ENCODE measurements at regions not wholly inside any gene's neighbourhood (a gene's known extent, or its start where the extent isn't known, plus 50 kb on each side); places are given as distances from the start of the nearest gene placed in this dataset.
A peak's percentile ranks its signal among the peaks of the same experiment; 100 is the strongest.

- Mint-ChIP-seq H3K4me1 (ENCODE audit: insufficient read depth, unreplicated experiment) (peaks cover 42% of the 10 kb centered on the region), H3K27me3 (ENCODE audit: insufficient read depth, unreplicated experiment) (no peaks in the 10 kb centered on the region), H3K4me3 (ENCODE audit: unreplicated experiment) (no peak overlapping the region), H3K27ac (ENCODE audit: low read depth, unreplicated experiment) (peak overlapping the region; percentile 25), H3K36me3 (ENCODE audit: insufficient read depth, unreplicated experiment) (no peaks in the 10 kb centered on the region), H3K9me3 (ENCODE audit: unreplicated experiment) (no peaks in the 10 kb centered on the region)
- intact Hi-C loops (cut with micrococcal nuclease) = loop anchor here (2.0 to 10.0 kb wide), 3 partner anchors 141 to 693 kb away; no protein-coding TSS in a partner anchor
- DNase-seq (ENCODE audit: unreplicated experiment) = peak; percentile 31
- TF ChIP-seq CTCF (IDR thresholded peaks at IDR 0.05; ENCODE audit: unreplicated experiment) = no peak
- BruUV-seq (replicated peaks) = no TSS peak
- CTCF ChIA-PET = interaction anchor here (0.5 to 4.7 kb wide), 21 partner anchors 9 to 1274 kb away, joined by 3 to 22 read pairs (median 4); no protein-coding TSS in a partner anchor
- POLR2A ChIA-PET = interaction anchor here (1.0 to 1.6 kb wide), 4 partner anchors 81 to 700 kb away, joined by 3 read pairs; partner anchors contain the start of gene INHBA
Measured at GRCh38 chr7:41003611-41003940, 699.3 kb downstream of the INHBA start.

- peaks cover 42% of the 10 kb centered on the region for H3K4me1 Mint-ChIP-seq (ENCODE audit: insufficient read depth, unreplicated experiment)
Measured at GRCh38 chr7:41002741-41003610, 699.9 kb downstream of the INHBA start.

GRCh38 chr7:41000042-41000441 lies 702.8 kb downstream of the INHBA start:
- Mint-ChIP-seq H3K27ac (ENCODE audit: low read depth, unreplicated experiment) (no peak overlapping the region), H3K4me1 (ENCODE audit: insufficient read depth, unreplicated experiment) (peaks cover 29% of the 10 kb centered on the region), H3K4me3 (ENCODE audit: unreplicated experiment) (no peak overlapping the region), H3K9me3 (ENCODE audit: unreplicated experiment) (no peaks in the 10 kb centered on the region), H3K27me3 (ENCODE audit: insufficient read depth, unreplicated experiment) (no peaks in the 10 kb centered on the region), H3K36me3 (ENCODE audit: insufficient read depth, unreplicated experiment) (no peaks in the 10 kb centered on the region)
- no TSS peak for BruUV-seq (replicated peaks)
- ChIA-PET POLR2A (interaction anchor here (0.6 to 1.0 kb wide), 2 partner anchors 166 to 689 kb away, joined by 3 read pairs; no protein-coding TSS in a partner anchor), CTCF (interaction anchor here (0.8 kb wide), 1 partner anchor 21 kb away, joined by 3 read pairs; no protein-coding TSS in a partner anchor)
- no peak for TF ChIP-seq CTCF (IDR thresholded peaks at IDR 0.05; ENCODE audit: unreplicated experiment)
- intact Hi-C loops (cut with micrococcal nuclease) = loop anchor here (10.0 kb wide), 2 partner anchors 145 to 165 kb away; no protein-coding TSS in a partner anchor
- no peak for DNase-seq (ENCODE audit: unreplicated experiment)

More at GRCh38 chr7:41002741-41003610, 699.9 kb downstream of the INHBA start:
- CTCF ChIA-PET = interaction anchor here (0.5 to 4.7 kb wide), 28 partner anchors 8 to 1274 kb away, joined by 3 to 22 read pairs (median 4); no protein-coding TSS in a partner anchor
- Mint-ChIP-seq H3K36me3 (ENCODE audit: insufficient read depth, unreplicated experiment) (no peaks in the 10 kb centered on the region), H3K27me3 (ENCODE audit: insufficient read depth, unreplicated experiment) (no peaks in the 10 kb centered on the region), H3K4me3 (ENCODE audit: unreplicated experiment) (no peak overlapping the region), H3K27ac (ENCODE audit: low read depth, unreplicated experiment) (no peak overlapping the region), H3K9me3 (ENCODE audit: unreplicated experiment) (no peaks in the 10 kb centered on the region)
- DNase-seq (ENCODE audit: unreplicated experiment) = peak; percentile 64
- POLR2A ChIA-PET = interaction anchor here (1.0 to 1.6 kb wide), 3 partner anchors 81 to 179 kb away, joined by 3 read pairs; no protein-coding TSS in a partner anchor
- TF ChIP-seq CTCF (IDR thresholded peaks at IDR 0.05; ENCODE audit: unreplicated experiment) = peak; percentile 73
- intact Hi-C loops (cut with micrococcal nuclease) = loop anchor here (2.0 to 10.0 kb wide), 3 partner anchors 142 to 694 kb away; no protein-coding TSS in a partner anchor
- no TSS peak for BruUV-seq (replicated peaks)

- CTCF ChIA-PET = no interaction called here
- no peak for DNase-seq (ENCODE audit: unreplicated experiment)
- Mint-ChIP-seq H3K27ac (ENCODE audit: low read depth, unreplicated experiment) (no peak overlapping the region), H3K9me3 (ENCODE audit: unreplicated experiment) (no peaks in the 10 kb centered on the region), H3K4me1 (ENCODE audit: insufficient read depth, unreplicated experiment) (peaks cover 11% of the 10 kb centered on the region), H3K36me3 (ENCODE audit: insufficient read depth, unreplicated experiment) (no peaks in the 10 kb centered on the region), H3K27me3 (ENCODE audit: insufficient read depth, unreplicated experiment) (no peaks in the 10 kb centered on the region), H3K4me3 (ENCODE audit: unreplicated experiment) (no peak overlapping the region)
- TF ChIP-seq CTCF (IDR thresholded peaks at IDR 0.05; ENCODE audit: unreplicated experiment) = no peak
- intact Hi-C loops (cut with micrococcal nuclease) = no loop called here
- BruUV-seq (replicated peaks) = no TSS peak
- POLR2A ChIA-PET = no interaction called here
Measured at GRCh38 chr7:40996233-40996677, 706.6 kb downstream of the INHBA start.

Data from MCF 10A (cell line).